HCT116 (cell line): ENCODE measurements at regions not wholly inside any gene's neighbourhood (a gene's known extent, or its start where the extent isn't known, plus 50 kb on each side); places are given as distances from the start of the nearest gene placed in this dataset.

ENCODE experiments used
- ATAC-seq: fragments of 200-7000 bp; cut with Tn5 transposase; 2 replicates; pipeline ENCODE4 v1.9.1; 2020; ENCODE audit warnings: mild to moderate bottlenecking, moderate library complexity
- BruUV-seq: library from RNA; stranded (reverse); fragments of 400-500 nt; replicated peaks from 2 replicates; lab custom pipeline; 2021; lab: Mats Ljungman, UMichigan
- CTCF ChIA-PET: fragments of 300-600 bp; sonication (Branson Sonifier 250); formaldehyde crosslinking; loops from one replicate; lab custom pipeline; 2021; ENCODE audit warnings: antibody characterized with exemption; lab: Charles Lee
- POLR2A ChIA-PET: fragments of 300-600, 350-600 bp; sonication (Branson Sonifier 250); formaldehyde crosslinking; loops from one replicate; lab custom pipeline; 2021; ENCODE audit warnings: antibody characterized with exemption; lab: Charles Lee
- RAD21 ChIA-PET, 2 experiments: fragments of 300-600 bp; sonication (Branson Sonifier 250); formaldehyde crosslinking; loops; one replicate each; lab custom pipeline; 2023; ENCODE audit warnings: low total read pairs in 2 of 2; ENCODE audit not compliant: uncharacterized antibody in 2 of 2, unreplicated experiment in 2 of 2, low non-redundant PET in 1 of 2; lab: Charles Lee
- DNase-seq: peaks from one replicate; pipeline ENCODE4 v3.0.0-alpha.2; 2010; ENCODE audit warnings: low read depth, low spot score
- H2AFZ ChIP-seq: fragments of 200-600 bp; shearing (Covaris generic), sonication (generic); 2 replicates; pipeline ENCODE4 v1.6.1; 2017; ENCODE audit warnings: low read depth, mixed run types, mixed read lengths, antibody characterized with exemption, low read length; ENCODE audit not compliant: poor library complexity, severe bottlenecking
- H3K27ac ChIP-seq: 2 replicates; pipeline ENCODE4 v1.5.1; 2012; ENCODE audit warnings: low read depth, low read length
- H3K27me3 ChIP-seq: fragments of 200-600 bp; sonication (generic); 2 replicates; pipeline ENCODE4 v1.6.1; 2016; ENCODE audit warnings: mixed run types, low read length, mixed read lengths; ENCODE audit not compliant: insufficient read depth
- H3K36me3 ChIP-seq, 2 experiments: fragments of 200-500 bp in 1 of 2; fragments of 200-600 bp in 1 of 2; sonication (Bioruptor generic) in 1 of 2; sonication (generic) in 1 of 2; 2 replicates each; pipeline versions ENCODE4 v1.5.1 to v1.6.1; 2014 to 2016; ENCODE audit warnings: low read length in 2 of 2, inconsistent platforms in 1 of 2, mixed read lengths in 1 of 2, mixed run types in 1 of 2; ENCODE audit not compliant: insufficient read depth in 2 of 2, control insufficient read depth in 1 of 2
- H3K4me1 ChIP-seq, 2 experiments: fragments of 200-600 bp in 1 of 2; sonication (generic) in 1 of 2; 2 replicates each; pipeline versions ENCODE4 v1.5.1 to v1.6.1; 2012 to 2017; ENCODE audit warnings: low read length in 2 of 2, inconsistent platforms in 1 of 2, mild to moderate bottlenecking in 1 of 2, mixed read lengths in 1 of 2, mixed run types in 1 of 2, moderate library complexity in 1 of 2; ENCODE audit not compliant: insufficient read depth in 2 of 2, control insufficient read depth in 1 of 2
- H3K4me2 ChIP-seq: fragments of 200-600 bp; sonication (generic); 2 replicates; pipeline ENCODE4 v1.6.1; 2017; ENCODE audit warnings: mixed run types, low read length, mixed read lengths
- H3K4me3 ChIP-seq, 2 experiments: fragments of 200-600 bp in 1 of 2; sonication (generic) in 1 of 2; replicated peaks in 1 of 2; 2 replicates each; pipeline ENCODE4 v1.5.1; 2011 to 2016; ENCODE audit warnings: low read length in 2 of 2, control low read depth in 1 of 2, low read depth in 1 of 2, mild to moderate bottlenecking in 1 of 2, mixed read lengths in 1 of 2, mixed run types in 1 of 2
- H3K79me2 ChIP-seq: fragments of 200-600 bp; sonication (generic); 2 replicates; pipeline ENCODE4 v1.6.1; 2017; ENCODE audit warnings: mild to moderate bottlenecking, mixed run types, low read length, moderate library complexity, mixed read lengths; ENCODE audit not compliant: insufficient read depth
- H3K9ac ChIP-seq: fragments of 200-600 bp; sonication (generic); 2 replicates; pipeline ENCODE4 v1.6.1; 2016; ENCODE audit warnings: low read length, mixed read lengths
- H3K9me2 ChIP-seq: fragments of 200-600 bp; sonication (generic), shearing (Covaris generic); 2 replicates; pipeline ENCODE4 v1.6.1; 2017; ENCODE audit warnings: mixed run types, mild to moderate bottlenecking, moderate library complexity; ENCODE audit not compliant: insufficient read depth
- H3K9me3 ChIP-seq, 2 experiments: fragments of 200-500 bp in 1 of 2; fragments of 200-600 bp in 1 of 2; sonication (Bioruptor generic) in 1 of 2; sonication (generic) in 1 of 2; 2 replicates each; pipeline ENCODE4 v1.6.1; 2014 to 2017; ENCODE audit warnings: low read length in 2 of 2, mixed read lengths in 2 of 2, inconsistent platforms in 1 of 2, low read depth in 1 of 2, mild to moderate bottlenecking in 1 of 2, mixed run types in 1 of 2, moderate library complexity in 1 of 2; ENCODE audit not compliant: control insufficient read depth in 1 of 2, insufficient read depth in 1 of 2
- H4K20me1 ChIP-seq: fragments of 200-600 bp; sonication (generic), shearing (Covaris generic); 2 replicates; pipeline ENCODE4 v1.6.1; 2017; ENCODE audit warnings: mixed run types, mild to moderate bottlenecking, moderate library complexity; ENCODE audit not compliant: insufficient read depth
- ATF3 ChIP-seq: IDR thresholded peaks from 2 replicates; pipeline ENCODE4 v1.6.1; 2012
- CEBPB ChIP-seq: IDR thresholded peaks from 2 replicates; pipeline ENCODE4 v1.6.1; 2012; ENCODE audit warnings: low read depth
- CTCF ChIP-seq, 3 experiments: fragments of 200-600 bp in 1 of 3; sonication (generic) in 1 of 3; IDR thresholded peaks in 2 of 3; conservative IDR thresholded peaks in 1 of 3; 2 replicates each; pipeline ENCODE4 v1.5.1; 2012 to 2017; ENCODE audit warnings: low read depth in 2 of 3, low read length in 2 of 3, antibody characterized with exemption in 1 of 3, borderline replicate concordance in 1 of 3, control low read depth in 1 of 3, mild to moderate bottlenecking in 1 of 3, mixed read lengths in 1 of 3, mixed run types in 1 of 3, moderate library complexity in 1 of 3; ENCODE audit not compliant: insufficient read depth in 1 of 3
- EGR1 ChIP-seq: IDR thresholded peaks from 2 replicates; pipeline ENCODE4 v1.6.1; 2012; ENCODE audit warnings: low read depth
- EZH2 ChIP-seq: fragments of 200-600 bp; sonication (generic); IDR thresholded peaks from 2 replicates; pipeline ENCODE4 v1.6.1; 2017; ENCODE audit warnings: antibody characterized with exemption, mixed run types
- FOSL1 ChIP-seq: IDR thresholded peaks from 2 replicates; pipeline ENCODE4 v1.6.1; 2012; ENCODE audit warnings: low read depth
- POLR2AphosphoS5 ChIP-seq: IDR thresholded peaks from 2 replicates; pipeline ENCODE4 v1.6.1; 2011; ENCODE audit warnings: mild to moderate bottlenecking, low read depth, low read length, moderate library complexity
- RAD21 ChIP-seq: IDR thresholded peaks from 2 replicates; pipeline ENCODE4 v1.6.1; 2012; ENCODE audit warnings: low read depth, mild to moderate bottlenecking
- SRF ChIP-seq: IDR thresholded peaks from 2 replicates; pipeline ENCODE4 v1.6.1; 2012; ENCODE audit warnings: low read depth
- TCF7L2 ChIP-seq: IDR thresholded peaks from 2 replicates; pipeline ENCODE4 v1.7.0; 2011; ENCODE audit warnings: borderline replicate concordance, inconsistent platforms; ENCODE audit not compliant: insufficient read depth, insufficient read length; ENCODE audit errors: extremely low read depth
- YY1 ChIP-seq: IDR thresholded peaks from 2 replicates; pipeline ENCODE4 v1.6.1; 2011; ENCODE audit warnings: low read length, low read depth, moderate library complexity, mild to moderate bottlenecking; ENCODE audit not compliant: insufficient replicate concordance; ENCODE audit errors: extremely low read depth
- ZFX ChIP-seq: fragments of 450-650 bp; IDR thresholded peaks from 2 replicates; pipeline ENCODE4 v1.6.1; 2017
- ZNF274 ChIP-seq: fragments of 200-500 bp; sonication (Bioruptor generic); IDR thresholded peaks from 2 replicates; pipeline ENCODE4 v1.6.1; 2014; ENCODE audit warnings: mild to moderate bottlenecking, low read depth, low read length, inconsistent platforms
- intact Hi-C: fragments of 100-400 bp; cut with micrococcal nuclease; formaldehyde crosslinking; loops from 2 replicates; pipeline ENCODE4 v1.10.0; 2022
- TF ChIP-seq, protein P1 (sequence below): IDR thresholded peaks from 2 replicates; pipeline ENCODE4 v1.6.1; 2011; ENCODE audit warnings: mild to moderate bottlenecking, low read length, moderate library complexity; ENCODE audit not compliant: insufficient replicate concordance; ENCODE audit errors: extremely low read depth

DNA sequence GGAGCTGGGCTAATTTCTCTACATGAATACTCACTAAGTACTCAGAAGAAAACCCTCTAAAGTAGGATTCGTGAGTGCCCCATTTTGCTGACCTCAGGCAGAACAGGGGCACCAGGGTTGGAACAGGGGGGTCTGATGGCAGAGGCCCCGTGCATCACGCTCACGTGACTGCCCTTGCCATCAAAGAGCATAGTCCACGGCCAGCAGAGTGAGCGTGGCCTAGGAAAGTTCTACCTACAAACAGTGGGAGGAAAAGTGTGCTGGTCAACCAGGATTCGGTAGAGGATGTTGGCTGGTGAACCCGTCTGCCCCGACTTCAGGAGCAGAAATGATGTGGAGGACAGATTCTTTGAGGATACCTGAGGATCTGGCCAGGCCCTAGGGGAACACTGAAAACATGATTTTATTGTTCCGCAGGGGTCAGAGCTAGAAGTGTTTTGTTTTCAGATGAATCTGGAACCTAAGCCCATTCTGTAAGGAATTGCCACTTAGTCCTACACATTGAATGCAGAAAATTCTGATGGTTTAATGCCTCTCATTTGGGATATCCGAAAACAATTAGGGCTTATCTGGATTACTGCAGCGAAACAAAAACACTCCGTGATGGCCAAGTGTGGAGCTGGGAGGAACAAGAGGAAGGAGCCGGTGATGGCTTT, 138.8 kb upstream of the SHH start:
- Histone ChIP-seq H3K27ac (peak overlapping the region; percentile 94), H3K4me1 (peaks cover 42 to 74% of the 10 kb centered on the region in 2 experiments), H3K4me2 (peak overlapping the region; percentile 81), H2AFZ (peak overlapping the region; percentile 64), H3K27me3 (no peaks in the 10 kb centered on the region), H3K9me2 (no peaks in the 10 kb centered on the region), H3K36me3 (no peaks in the 10 kb centered on the region), H4K20me1 (no peaks in the 10 kb centered on the region), H3K9me3 (no peaks in the 10 kb centered on the region), H3K4me3 (peak overlapping the region in 1 of 2 experiments; percentile 46; a peak in 3 of 4 replicates), H3K9ac (peak overlapping the region; percentile 66), H3K79me2 (no peaks in the 10 kb centered on the region)
- no peak for DNase-seq
- ChIA-PET RAD21 (interaction anchor here (1.3 to 1.7 kb wide), 2 partner anchors 11 to 14 kb away, joined by 6 to 10 read pairs; no protein-coding TSS in a partner anchor), CTCF (interaction anchor here (1.1 to 1.2 kb wide), 2 partner anchors 10 to 30 kb away, joined by 3 to 4 read pairs; no protein-coding TSS in a partner anchor), POLR2A (interaction anchor here (1.0 to 2.9 kb wide), 3 partner anchors 9 to 30 kb away, joined by 3 to 37 read pairs (median 3); no protein-coding TSS in a partner anchor)
- TF ChIP-seq YY1 (peak; percentile 18), ZFX (peak; percentile 33; the same call in 1 of the 2 replicates), EZH2 (no peak), RAD21 (no peak), TCF7L2 (peak; percentile 62)
- intact Hi-C loops = loop anchor here (1.0 kb wide), 2 partner anchors 11 to 29 kb away; no protein-coding TSS in a partner anchor
- TSS peak; percentile 99 for BruUV-seq
- ATAC-seq = peak; percentile 23

DNA sequence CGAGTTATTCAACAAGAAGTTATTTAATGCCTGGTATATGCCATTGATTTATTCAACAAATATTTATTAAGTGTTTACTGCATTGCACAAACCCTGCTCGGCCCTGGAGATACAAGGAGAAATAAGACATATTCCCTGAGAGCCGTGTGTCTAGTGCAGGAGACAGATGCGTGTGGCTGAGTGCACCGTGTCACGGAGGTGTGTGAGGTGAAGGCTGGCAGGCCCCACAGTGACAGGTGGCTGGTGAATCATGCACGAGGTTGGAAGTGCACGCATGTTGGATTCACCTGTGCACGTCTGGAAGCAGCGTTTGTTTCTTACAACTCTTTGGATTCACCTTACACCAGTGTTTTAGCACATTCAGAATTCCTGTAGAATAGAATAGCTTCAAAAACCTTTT, 136.6 kb upstream of the SHH start:
- H3K27ac ChIP-seq = no peak overlapping the region
- H3K9ac ChIP-seq = no peak overlapping the region
- BruUV-seq = no TSS peak
- no peaks in the 10 kb centered on the region for H3K9me3 ChIP-seq
- no peak overlapping the region for H3K4me3 ChIP-seq
- no peak for ATAC-seq
- H3K9me2 ChIP-seq = no peaks in the 10 kb centered on the region
- intact Hi-C loops = no loop called here
- no peaks in the 10 kb centered on the region for H3K36me3 ChIP-seq
- peaks cover 41 to 68% of the 10 kb centered on the region in 2 experiments for H3K4me1 ChIP-seq
- ChIA-PET RAD21 (no interaction called here), CTCF (interaction anchor here (1.2 kb wide), 1 partner anchor 13 kb away, joined by 3 read pairs; no protein-coding TSS in a partner anchor), POLR2A (interaction anchor here (1.3 kb wide), 1 partner anchor 14 kb away, joined by 5 read pairs; no protein-coding TSS in a partner anchor)
- H3K79me2 ChIP-seq = no peaks in the 10 kb centered on the region
- no peak for DNase-seq
- H2AFZ ChIP-seq = no peak overlapping the region
- TF ChIP-seq ATF3 (no peak), EGR1 (no peak), POLR2AphosphoS5 (no peak), FOSL1 (no peak), ZNF274 (no peak), CEBPB (no peak), EZH2 (no peak), SRF (no peak), CTCF (IDR thresholded peaks at IDR 0.05 in 2 of 3, conservative IDR thresholded peaks at IDR 0.05 in 1 of 3; ENCODE audit: borderline replicate concordance in 1 of 3, insufficient read depth in 1 of 3, low read depth in 2 of 3, low read length in 2 of 3) (no peak)
- TF ChIP-seq, protein P1, sequence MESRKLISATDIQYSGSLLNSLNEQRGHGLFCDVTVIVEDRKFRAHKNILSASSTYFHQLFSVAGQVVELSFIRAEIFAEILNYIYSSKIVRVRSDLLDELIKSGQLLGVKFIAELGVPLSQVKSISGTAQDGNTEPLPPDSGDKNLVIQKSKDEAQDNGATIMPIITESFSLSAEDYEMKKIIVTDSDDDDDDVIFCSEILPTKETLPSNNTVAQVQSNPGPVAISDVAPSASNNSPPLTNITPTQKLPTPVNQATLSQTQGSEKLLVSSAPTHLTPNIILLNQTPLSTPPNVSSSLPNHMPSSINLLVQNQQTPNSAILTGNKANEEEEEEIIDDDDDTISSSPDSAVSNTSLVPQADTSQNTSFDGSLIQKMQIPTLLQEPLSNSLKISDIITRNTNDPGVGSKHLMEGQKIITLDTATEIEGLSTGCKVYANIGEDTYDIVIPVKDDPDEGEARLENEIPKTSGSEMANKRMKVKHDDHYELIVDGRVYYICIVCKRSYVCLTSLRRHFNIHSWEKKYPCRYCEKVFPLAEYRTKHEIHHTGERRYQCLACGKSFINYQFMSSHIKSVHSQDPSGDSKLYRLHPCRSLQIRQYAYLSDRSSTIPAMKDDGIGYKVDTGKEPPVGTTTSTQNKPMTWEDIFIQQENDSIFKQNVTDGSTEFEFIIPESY = no peak
- H3K27me3 ChIP-seq = no peaks in the 10 kb centered on the region
- H4K20me1 ChIP-seq = no peaks in the 10 kb centered on the region
- H3K4me2 ChIP-seq = no peak overlapping the region
